SK-N-SH treated with all-trans-retinoic acid at 6 μM for 48 hours (cell line): ENCODE measurements at regions not wholly inside any gene's neighbourhood (a gene's known extent, or its start where the extent isn't known, plus 50 kb on each side); places are given as distances from the start of the nearest gene placed in this dataset.
"Not testable (repeated sequence)": the region's sequence is repeated elsewhere in the genome, so short reads cannot be mapped to it uniquely, and the experiment has no call there.

Experiments used
- ARNTL ChIP-seq: fragments of 450-650 bp; formaldehyde crosslinking; IDR thresholded peaks from 2 replicates; pipeline ENCODE4 v1.5.0; 2020; ENCODE audit warnings: low read depth, mild to moderate bottlenecking, moderate library complexity, borderline replicate concordance
- ISL1 ChIP-seq: fragments of 250-450 bp; sonication (Bioruptor Pico); IDR thresholded peaks from 2 replicates; pipeline ENCODE4 v2.1.2; 2022; ENCODE audit warnings: mild to moderate bottlenecking, moderate library complexity
- RARB ChIP-seq: fragments of 250-450 bp; sonication (Bioruptor Pico); IDR thresholded peaks from 2 replicates; pipeline ENCODE4 v1.8.0; 2021; ENCODE audit warnings: mild to moderate bottlenecking, moderate library complexity
- TCF4 ChIP-seq: fragments of 250-450 bp; sonication (Bioruptor Pico); IDR thresholded peaks from 2 replicates; pipeline ENCODE4 v1.8.0; 2021; ENCODE audit warnings: mild to moderate bottlenecking, moderate library complexity, borderline replicate concordance
- ZFP3 ChIP-seq: fragments of 250-450 bp; sonication (Bioruptor Pico); IDR thresholded peaks from 2 replicates; pipeline ENCODE4 v1.5.0; 2020; ENCODE audit warnings: mild to moderate bottlenecking, moderate library complexity
- ZNF565 ChIP-seq: fragments of 450-650 bp; formaldehyde crosslinking; conservative IDR thresholded peaks from 2 replicates; pipeline ENCODE4 v1.5.0; 2020; ENCODE audit warnings: low read depth, mild to moderate bottlenecking, moderate library complexity
- ZNF70 ChIP-seq: fragments of 450-650 bp; formaldehyde crosslinking; IDR thresholded peaks from 2 replicates; pipeline ENCODE4 v1.5.0; 2020; ENCODE audit warnings: mild to moderate bottlenecking, moderate library complexity
- TF ChIP-seq, protein P1 (sequence below): fragments of 250-450 bp; sonication (Bioruptor Pico); IDR thresholded peaks from 2 replicates; pipeline ENCODE4 v1.5.0; 2020; ENCODE audit warnings: mild to moderate bottlenecking, moderate library complexity

DNA sequence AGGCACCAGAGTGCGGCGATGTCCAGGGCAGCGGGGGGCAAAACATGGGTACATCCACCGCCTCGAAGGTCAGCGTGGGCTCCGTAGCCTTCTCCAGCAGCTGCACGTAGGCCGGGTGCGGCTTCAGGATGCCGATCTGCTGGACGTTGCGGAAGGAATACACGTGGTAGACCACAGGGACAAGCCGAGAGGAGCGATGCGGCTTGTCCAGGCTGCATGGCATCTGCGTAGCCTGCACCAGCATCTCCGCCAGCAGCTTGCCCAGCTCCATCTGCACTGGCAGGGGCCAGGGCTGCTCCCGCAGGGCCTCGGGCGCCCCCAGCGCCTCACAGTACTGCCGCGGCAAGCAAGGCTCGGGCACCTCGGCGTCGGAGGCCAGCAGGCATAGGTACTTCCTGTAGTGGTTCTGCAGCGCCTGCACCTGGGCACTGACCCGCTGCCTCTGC is 73.6 kb upstream of the MED13 start:
- TF ChIP-seq ARNTL; ZNF70; TCF4; ZFP3 (CRISPR knock-in tag); RARB (CRISPR knock-in tag); ZNF565 (CRISPR knock-in tag); ISL1 (CRISPR knock-in tag): not testable (repeated sequence)
- TF ChIP-seq, protein P1, sequence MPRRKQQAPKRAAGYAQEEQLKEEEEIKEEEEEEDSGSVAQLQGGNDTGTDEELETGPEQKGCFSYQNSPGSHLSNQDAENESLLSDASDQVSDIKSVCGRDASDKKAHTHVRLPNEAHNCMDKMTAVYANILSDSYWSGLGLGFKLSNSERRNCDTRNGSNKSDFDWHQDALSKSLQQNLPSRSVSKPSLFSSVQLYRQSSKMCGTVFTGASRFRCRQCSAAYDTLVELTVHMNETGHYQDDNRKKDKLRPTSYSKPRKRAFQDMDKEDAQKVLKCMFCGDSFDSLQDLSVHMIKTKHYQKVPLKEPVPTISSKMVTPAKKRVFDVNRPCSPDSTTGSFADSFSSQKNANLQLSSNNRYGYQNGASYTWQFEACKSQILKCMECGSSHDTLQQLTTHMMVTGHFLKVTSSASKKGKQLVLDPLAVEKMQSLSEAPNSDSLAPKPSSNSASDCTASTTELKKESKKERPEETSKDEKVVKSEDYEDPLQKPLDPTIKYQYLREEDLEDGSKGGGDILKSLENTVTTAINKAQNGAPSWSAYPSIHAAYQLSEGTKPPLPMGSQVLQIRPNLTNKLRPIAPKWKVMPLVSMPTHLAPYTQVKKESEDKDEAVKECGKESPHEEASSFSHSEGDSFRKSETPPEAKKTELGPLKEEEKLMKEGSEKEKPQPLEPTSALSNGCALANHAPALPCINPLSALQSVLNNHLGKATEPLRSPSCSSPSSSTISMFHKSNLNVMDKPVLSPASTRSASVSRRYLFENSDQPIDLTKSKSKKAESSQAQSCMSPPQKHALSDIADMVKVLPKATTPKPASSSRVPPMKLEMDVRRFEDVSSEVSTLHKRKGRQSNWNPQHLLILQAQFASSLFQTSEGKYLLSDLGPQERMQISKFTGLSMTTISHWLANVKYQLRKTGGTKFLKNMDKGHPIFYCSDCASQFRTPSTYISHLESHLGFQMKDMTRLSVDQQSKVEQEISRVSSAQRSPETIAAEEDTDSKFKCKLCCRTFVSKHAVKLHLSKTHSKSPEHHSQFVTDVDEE (CRISPR knock-in tag), result not testable (repeated sequence)
